OCI-LY1 (cell line): ENCODE measurements at regions not wholly inside any gene's neighbourhood (a gene's known extent, or its start where the extent isn't known, plus 50 kb on each side); places are given as distances from the start of the nearest gene placed in this dataset.

Source experiments
- EZH2 ChIP-seq: fragments of 200-600 bp; sonication (generic), shearing (Covaris generic); IDR thresholded peaks from 2 replicates; pipeline ENCODE4 v1.8.0; 2017; ENCODE audit warnings: borderline replicate concordance, mixed run types, mild to moderate bottlenecking, antibody characterized with exemption, low read length, moderate library complexity, mixed read lengths
- TF ChIP-seq, protein P1 (sequence below): fragments of 200-600 bp; sonication (generic), shearing (Covaris generic); IDR thresholded peaks from 2 replicates; pipeline ENCODE4 v1.5.1; 2017; ENCODE audit warnings: mild to moderate bottlenecking, antibody characterized with exemption, low read length, moderate library complexity, mixed read lengths

DNA sequence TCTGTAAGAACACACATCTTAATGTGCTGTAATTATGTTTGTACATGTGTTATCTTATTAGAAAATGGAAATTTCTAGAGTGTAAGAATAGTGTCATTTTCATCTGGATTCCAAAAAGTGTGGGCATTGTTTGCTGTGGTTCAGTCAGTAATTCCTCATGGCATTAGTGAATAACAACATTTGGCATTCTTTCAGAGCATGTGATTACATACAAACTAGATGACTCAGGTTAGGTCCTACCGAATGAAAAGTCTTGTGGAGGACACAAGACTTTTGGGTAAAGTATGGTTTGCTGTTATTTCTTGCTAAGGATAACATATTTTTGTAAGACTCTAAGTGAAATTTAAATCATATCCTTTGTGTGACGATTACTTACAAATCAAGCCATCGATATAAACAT is 593.1 kb upstream of the NRXN1 start:
- TF ChIP-seq, protein P1, sequence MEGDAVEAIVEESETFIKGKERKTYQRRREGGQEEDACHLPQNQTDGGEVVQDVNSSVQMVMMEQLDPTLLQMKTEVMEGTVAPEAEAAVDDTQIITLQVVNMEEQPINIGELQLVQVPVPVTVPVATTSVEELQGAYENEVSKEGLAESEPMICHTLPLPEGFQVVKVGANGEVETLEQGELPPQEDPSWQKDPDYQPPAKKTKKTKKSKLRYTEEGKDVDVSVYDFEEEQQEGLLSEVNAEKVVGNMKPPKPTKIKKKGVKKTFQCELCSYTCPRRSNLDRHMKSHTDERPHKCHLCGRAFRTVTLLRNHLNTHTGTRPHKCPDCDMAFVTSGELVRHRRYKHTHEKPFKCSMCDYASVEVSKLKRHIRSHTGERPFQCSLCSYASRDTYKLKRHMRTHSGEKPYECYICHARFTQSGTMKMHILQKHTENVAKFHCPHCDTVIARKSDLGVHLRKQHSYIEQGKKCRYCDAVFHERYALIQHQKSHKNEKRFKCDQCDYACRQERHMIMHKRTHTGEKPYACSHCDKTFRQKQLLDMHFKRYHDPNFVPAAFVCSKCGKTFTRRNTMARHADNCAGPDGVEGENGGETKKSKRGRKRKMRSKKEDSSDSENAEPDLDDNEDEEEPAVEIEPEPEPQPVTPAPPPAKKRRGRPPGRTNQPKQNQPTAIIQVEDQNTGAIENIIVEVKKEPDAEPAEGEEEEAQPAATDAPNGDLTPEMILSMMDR = no peak
- TF ChIP-seq EZH2 = no peak
